ENCODE measurements at regions not wholly inside any gene's neighbourhood (a gene's known extent, or its start where the extent isn't known, plus 50 kb on each side); places are given as distances from the start of the nearest gene placed in this dataset.

DNA sequence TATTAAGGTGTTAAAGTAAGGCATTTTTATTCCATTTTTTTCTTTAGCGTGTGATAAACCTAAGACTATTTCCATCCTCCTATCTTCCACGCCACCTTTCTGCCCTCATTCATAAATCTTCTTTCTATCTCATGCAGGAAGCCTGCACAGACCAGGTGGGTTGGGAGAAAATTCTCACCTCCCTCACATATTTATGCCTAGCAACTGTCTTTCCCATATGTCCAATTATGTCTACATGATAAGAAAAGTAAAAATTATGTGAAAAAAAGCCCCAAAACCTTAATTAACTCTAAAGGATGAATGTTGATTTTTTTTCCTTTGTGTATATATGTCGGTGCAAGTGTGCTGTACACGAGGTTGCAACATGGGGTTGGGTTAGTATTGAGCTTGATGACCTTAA, 225.6 kb upstream of the GCFC2 start:
- Histone ChIP-seq H3K9me3 (ENCODE audit: control insufficient read depth, insufficient read depth, low read length) (no peaks in the 10 kb centered on the region; the same call in 1 of the 2 replicates), H3K9me2 (replicated peaks; ENCODE audit: control insufficient read depth, low read length) (no peaks in the 10 kb centered on the region)

DNA sequence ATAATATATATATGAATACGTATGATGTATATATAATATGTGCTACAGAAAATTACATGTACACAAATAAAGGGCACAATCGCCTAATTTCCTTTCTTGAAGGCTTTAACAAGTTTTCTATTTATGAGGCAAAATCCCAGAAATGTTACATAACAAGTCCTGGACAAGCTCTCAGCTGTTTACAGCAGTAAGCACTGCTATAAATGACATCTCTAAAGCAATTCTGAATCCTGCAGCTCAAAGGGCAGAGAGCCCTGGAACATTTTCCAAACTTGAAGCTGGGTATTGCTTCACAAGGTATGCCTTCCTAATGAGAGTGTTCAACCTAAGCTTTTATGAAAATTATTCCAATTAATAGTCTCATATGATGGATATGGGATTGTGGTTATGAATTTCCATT, 222.3 kb upstream of the GCFC2 start:
- TF ChIP-seq EZH2phosphoT487 (IDR thresholded peaks at IDR 0.05; ENCODE audit: borderline replicate concordance, low read length), result no peak
- TF ChIP-seq, protein P1, sequence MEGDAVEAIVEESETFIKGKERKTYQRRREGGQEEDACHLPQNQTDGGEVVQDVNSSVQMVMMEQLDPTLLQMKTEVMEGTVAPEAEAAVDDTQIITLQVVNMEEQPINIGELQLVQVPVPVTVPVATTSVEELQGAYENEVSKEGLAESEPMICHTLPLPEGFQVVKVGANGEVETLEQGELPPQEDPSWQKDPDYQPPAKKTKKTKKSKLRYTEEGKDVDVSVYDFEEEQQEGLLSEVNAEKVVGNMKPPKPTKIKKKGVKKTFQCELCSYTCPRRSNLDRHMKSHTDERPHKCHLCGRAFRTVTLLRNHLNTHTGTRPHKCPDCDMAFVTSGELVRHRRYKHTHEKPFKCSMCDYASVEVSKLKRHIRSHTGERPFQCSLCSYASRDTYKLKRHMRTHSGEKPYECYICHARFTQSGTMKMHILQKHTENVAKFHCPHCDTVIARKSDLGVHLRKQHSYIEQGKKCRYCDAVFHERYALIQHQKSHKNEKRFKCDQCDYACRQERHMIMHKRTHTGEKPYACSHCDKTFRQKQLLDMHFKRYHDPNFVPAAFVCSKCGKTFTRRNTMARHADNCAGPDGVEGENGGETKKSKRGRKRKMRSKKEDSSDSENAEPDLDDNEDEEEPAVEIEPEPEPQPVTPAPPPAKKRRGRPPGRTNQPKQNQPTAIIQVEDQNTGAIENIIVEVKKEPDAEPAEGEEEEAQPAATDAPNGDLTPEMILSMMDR (IDR thresholded peaks at IDR 0.05; ENCODE audit: low read depth, low read length, poor library complexity, severe bottlenecking), result no peak
- no peaks in the 10 kb centered on the region for H3F3A ChIP-seq (ENCODE audit: control insufficient read depth, insufficient read depth)
- no peaks in the 10 kb centered on the region for H4K20me1 ChIP-seq (ENCODE audit: control insufficient read depth, insufficient read depth, low read depth, low read length)
- H3K9me2 ChIP-seq (replicated peaks; ENCODE audit: control insufficient read depth, low read length), result no peaks in the 10 kb centered on the region
- no peak overlapping the region for H3K4me2 ChIP-seq (ENCODE audit: low read length)
- no peaks in the 10 kb centered on the region for H3K27me3 ChIP-seq (ENCODE audit: control insufficient read depth, low read length)
- H3K27ac ChIP-seq (ENCODE audit: low read depth, low read length), result no peak overlapping the region
- no peaks in the 10 kb centered on the region for H3K9me3 ChIP-seq (ENCODE audit: control insufficient read depth, insufficient read depth, low read length)
- no peaks in the 10 kb centered on the region for H3K79me2 ChIP-seq (ENCODE audit: control insufficient read depth, low read length)
- H3K36me3 ChIP-seq (ENCODE audit: control insufficient read depth, low read length), result no peaks in the 10 kb centered on the region
- no peaks in the 10 kb centered on the region for H3K4me1 ChIP-seq (ENCODE audit: control insufficient read depth, low read length)
- H3K4me3 ChIP-seq (ENCODE audit: low read length), result no peak overlapping the region

More for the DNA sequence above, 225.6 kb upstream of the GCFC2 start:
- H3F3A ChIP-seq (ENCODE audit: control insufficient read depth, insufficient read depth), result no peaks in the 10 kb centered on the region
- TF ChIP-seq, protein P1 (IDR thresholded peaks at IDR 0.05; ENCODE audit: low read depth, low read length, poor library complexity, severe bottlenecking), result no peak
- TF ChIP-seq EZH2phosphoT487 (IDR thresholded peaks at IDR 0.05; ENCODE audit: borderline replicate concordance, low read length), result no peak
- no peaks in the 10 kb centered on the region for H3K4me1 ChIP-seq (ENCODE audit: control insufficient read depth, low read length)
- no peaks in the 10 kb centered on the region for H4K20me1 ChIP-seq (ENCODE audit: control insufficient read depth, insufficient read depth, low read depth, low read length)
- no peak overlapping the region for H3K27ac ChIP-seq (ENCODE audit: low read depth, low read length)
- H3K4me2 ChIP-seq (ENCODE audit: low read length), result no peak overlapping the region
- no peaks in the 10 kb centered on the region for H3K27me3 ChIP-seq (ENCODE audit: control insufficient read depth, low read length)
- H3K79me2 ChIP-seq (ENCODE audit: control insufficient read depth, low read length), result no peaks in the 10 kb centered on the region
- H3K4me3 ChIP-seq (ENCODE audit: low read length), result no peak overlapping the region
- H3K36me3 ChIP-seq (ENCODE audit: control insufficient read depth, low read length), result no peaks in the 10 kb centered on the region

DNA sequence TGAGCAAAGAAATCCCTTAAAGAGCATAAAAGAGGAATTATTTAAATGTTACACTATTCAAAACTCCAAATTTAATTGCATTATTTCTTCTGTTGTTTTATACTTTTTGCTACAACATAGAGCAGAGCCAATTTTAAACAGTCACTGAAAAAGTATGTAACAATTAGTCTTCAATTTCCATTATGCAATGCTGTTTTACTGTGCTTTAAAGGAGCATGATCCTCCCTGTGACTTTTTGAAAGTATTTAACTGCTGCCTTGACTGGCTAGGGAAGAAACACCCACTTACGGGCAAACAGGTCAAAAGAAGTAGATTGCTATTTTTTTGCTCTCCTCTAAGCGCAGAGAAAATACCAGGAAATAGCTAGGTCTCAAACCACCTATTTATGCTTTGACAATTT, 217.4 kb upstream of the GCFC2 start:
- TF ChIP-seq, protein P1 (IDR thresholded peaks at IDR 0.05; ENCODE audit: low read depth, low read length, poor library complexity, severe bottlenecking), result no peak
- TF ChIP-seq EZH2phosphoT487 (IDR thresholded peaks at IDR 0.05; ENCODE audit: borderline replicate concordance, low read length), result no peak
- Histone ChIP-seq H3K4me3 (ENCODE audit: low read length) (no peak overlapping the region), H3K36me3 (ENCODE audit: control insufficient read depth, low read length) (no peaks in the 10 kb centered on the region), H4K20me1 (ENCODE audit: control insufficient read depth, insufficient read depth, low read depth, low read length) (no peaks in the 10 kb centered on the region), H3K9me3 (ENCODE audit: control insufficient read depth, insufficient read depth, low read length) (no peaks in the 10 kb centered on the region), H3K27me3 (ENCODE audit: control insufficient read depth, low read length) (no peaks in the 10 kb centered on the region), H3K79me2 (ENCODE audit: control insufficient read depth, low read length) (no peaks in the 10 kb centered on the region), H3K4me1 (ENCODE audit: control insufficient read depth, low read length) (no peaks in the 10 kb centered on the region), H3K27ac (ENCODE audit: low read depth, low read length) (no peak overlapping the region), H3F3A (ENCODE audit: control insufficient read depth, insufficient read depth) (no peaks in the 10 kb centered on the region), H3K4me2 (ENCODE audit: low read length) (no peak overlapping the region), H3K9me2 (replicated peaks; ENCODE audit: control insufficient read depth, low read length) (no peaks in the 10 kb centered on the region)
